GM23248 (cell line): ENCODE measurements at regions not wholly inside any gene's neighbourhood (a gene's known extent, or its start where the extent isn't known, plus 50 kb on each side); places are given as distances from the start of the nearest gene placed in this dataset.
"Not testable (repeated sequence)": the region's sequence is repeated elsewhere in the genome, so short reads cannot be mapped to it uniquely, and the experiment has no call there.

Experiments
- DNase-seq: peaks from one replicate; pipeline ENCODE4 v3.0.0-alpha.2; 2015
- H2AFZ ChIP-seq: fragments of 200-600 bp; sonication (generic); 2 replicates; pipeline ENCODE4 v1.6.1; 2016; ENCODE audit warnings: antibody characterized with exemption
- H3F3A ChIP-seq: fragments of 200-600 bp; sonication (generic); 2 replicates; pipeline ENCODE4 v1.6.1; 2016; ENCODE audit warnings: mild to moderate bottlenecking, antibody characterized with exemption, mixed run types; ENCODE audit not compliant: insufficient read depth
- H3K27ac ChIP-seq: fragments of 200-600 bp; sonication (generic); 2 replicates; pipeline ENCODE4 v1.5.1; 2016; ENCODE audit warnings: mild to moderate bottlenecking
- H3K27me3 ChIP-seq: fragments of 200-600 bp; sonication (generic); replicated peaks from 2 replicates; pipeline ENCODE4 v1.6.1; 2016; ENCODE audit warnings: mild to moderate bottlenecking; ENCODE audit not compliant: insufficient read depth
- H3K36me3 ChIP-seq: fragments of 200-600 bp; sonication (generic); 2 replicates; pipeline ENCODE4 v1.6.1; 2016; ENCODE audit warnings: low read depth, mild to moderate bottlenecking
- H3K4me1 ChIP-seq: fragments of 200-600 bp; sonication (generic); 2 replicates; pipeline ENCODE4 v1.6.1; 2016; ENCODE audit warnings: mild to moderate bottlenecking; ENCODE audit not compliant: insufficient read depth
- H3K4me2 ChIP-seq: fragments of 200-600 bp; sonication (generic); one replicate; pipeline ENCODE4 v1.6.1; 2016; ENCODE audit warnings: mild to moderate bottlenecking; ENCODE audit not compliant: unreplicated experiment
- H3K4me3 ChIP-seq: fragments of 200-600 bp; sonication (generic); 2 replicates; pipeline ENCODE4 v1.5.1; 2016; ENCODE audit warnings: mild to moderate bottlenecking
- H3K79me2 ChIP-seq: fragments of 200-600 bp; sonication (generic); 2 replicates; pipeline ENCODE4 v1.6.1; 2016; ENCODE audit warnings: mild to moderate bottlenecking; ENCODE audit not compliant: insufficient read depth
- H3K9ac ChIP-seq: fragments of 200-600 bp; sonication (generic); 2 replicates; pipeline ENCODE4 v1.6.1; 2016; ENCODE audit warnings: mild to moderate bottlenecking
- H3K9me2 ChIP-seq: fragments of 200-600 bp; sonication (generic); 2 replicates; pipeline ENCODE4 v1.6.1; 2016; ENCODE audit warnings: mixed run types, mild to moderate bottlenecking, moderate library complexity; ENCODE audit not compliant: insufficient read depth
- H3K9me3 ChIP-seq: fragments of 200-600 bp; sonication (generic); one replicate; pipeline ENCODE4 v1.6.1; 2017; ENCODE audit warnings: low read depth
- H4K20me1 ChIP-seq: fragments of 200-600 bp; sonication (generic); 2 replicates; pipeline ENCODE4 v1.6.0; 2016; ENCODE audit not compliant: insufficient read depth
- EZH2 ChIP-seq: fragments of 200-600 bp; sonication (generic); IDR thresholded peaks from 2 replicates; pipeline ENCODE4 v1.6.1; 2018; ENCODE audit warnings: antibody characterized with exemption, mild to moderate bottlenecking; ENCODE audit not compliant: insufficient read depth, poor library complexity, severe bottlenecking
- EZH2phosphoT487 ChIP-seq: fragments of 200-600 bp; sonication (generic); IDR thresholded peaks from 2 replicates; pipeline ENCODE4 v1.6.1; 2018; ENCODE audit warnings: antibody characterized with exemption, moderate library complexity, mild to moderate bottlenecking, low read depth; ENCODE audit not compliant: insufficient read depth
- WGBS, 2 experiments: methylation state at CpG; one replicate each; pipeline ENCODE4 v1.1.6; 2015 to 2017; ENCODE audit warnings: low lambda C conversion rate in 2 of 2, low coverage in 1 of 2; ENCODE audit errors: missing lambda C conversion rate in 2 of 2; 5-methylcytosine and 5-hydroxymethylcytosine counted together
- in situ Hi-C: fragments of 300-500 bp; cut with MboI; formaldehyde crosslinking; loops from 2 replicates; pipeline ENCODE4 v1.15.0; 2020

- H3K36me3 ChIP-seq: no peaks in the 10 kb centered on the region
- H3K79me2 ChIP-seq: no peaks in the 10 kb centered on the region
Measured at GRCh38 chr10:28180654-28181053, 122.2 kb downstream of the MPP7 start.

GRCh38 chr10:28179743-28180099, 123.1 kb downstream of the MPP7 start:
- no peak overlapping the region for H3K4me3 ChIP-seq
- no peak for DNase-seq
- H3K27me3 ChIP-seq: no peaks in the 10 kb centered on the region
- peak overlapping the region; percentile 14 for H3K4me2 ChIP-seq
- H4K20me1 ChIP-seq: no peaks in the 10 kb centered on the region
- no peak overlapping the region for H3K27ac ChIP-seq
- peaks cover 12% of the 10 kb centered on the region for H3K4me1 ChIP-seq
- no peaks in the 10 kb centered on the region for H3K9me2 ChIP-seq
- in situ Hi-C loops: no loop called here
- no peaks in the 10 kb centered on the region for H3K36me3 ChIP-seq
- no peak for TF ChIP-seq EZH2phosphoT487
- TF ChIP-seq EZH2: no peak
- H2AFZ ChIP-seq: no peak overlapping the region
- no peaks in the 10 kb centered on the region for H3K9me3 ChIP-seq
- no peak overlapping the region for H3K9ac ChIP-seq
- H3F3A ChIP-seq: no peaks in the 10 kb centered on the region
- no peaks in the 10 kb centered on the region for H3K79me2 ChIP-seq

More at GRCh38 chr10:28180654-28181053, 122.2 kb downstream of the MPP7 start:
- Histone ChIP-seq H3K9me2 (no peaks in the 10 kb centered on the region), H3K4me1 (peaks cover 12% of the 10 kb centered on the region), H3K27ac (no peak overlapping the region), H3K27me3 (no peaks in the 10 kb centered on the region), H3K4me2 (no peak overlapping the region), H2AFZ (no peak overlapping the region), H3K4me3 (no peak overlapping the region), H3K9ac (no peak overlapping the region), H4K20me1 (no peaks in the 10 kb centered on the region), H3K9me3 (no peaks in the 10 kb centered on the region), H3F3A (no peaks in the 10 kb centered on the region)
- no peak for TF ChIP-seq EZH2
- no peak for TF ChIP-seq EZH2phosphoT487
- peak; percentile 23 for DNase-seq
- in situ Hi-C loops: no loop called here
- WGBS, 2 experiments: 68 to 73% methylated on average over 4 of the region's 4 CpGs

GRCh38 chr10:28179006-28179742, 123.7 kb downstream of the MPP7 start:
- TF ChIP-seq EZH2 (no peak), EZH2phosphoT487 (no peak)
- Histone ChIP-seq H3K4me3 (no peak overlapping the region), H3K79me2 (no peaks in the 10 kb centered on the region), H3K4me2 (peak overlapping the region; percentile 66), H4K20me1 (no peaks in the 10 kb centered on the region), H3K27ac (no peak overlapping the region), H3F3A (no peaks in the 10 kb centered on the region), H3K27me3 (no peaks in the 10 kb centered on the region), H3K9me2 (no peaks in the 10 kb centered on the region), H3K9me3 (no peaks in the 10 kb centered on the region), H2AFZ (peak overlapping the region; percentile 84), H3K9ac (no peak overlapping the region), H3K36me3 (no peaks in the 10 kb centered on the region), H3K4me1 (peaks cover 12% of the 10 kb centered on the region)
- DNase-seq: peak; percentile 66
- 16% methylated on average over 4 of the region's 4 CpGs for WGBS, 2 experiments
- in situ Hi-C loops: no loop called here

GRCh38 chr10:28177944-28178637, 124.8 kb downstream of the MPP7 start:
- in situ Hi-C loops: no loop called here
- DNase-seq: peak; percentile 45

GRCh38 chr10:28176498-28176897, 126.4 kb downstream of the MPP7 start:
- H2AFZ ChIP-seq, H3K4me3 ChIP-seq, H3K9me2 ChIP-seq, in situ Hi-C loops, H3K9ac ChIP-seq, H3K4me2 ChIP-seq, H3K27me3 ChIP-seq, H3K79me2 ChIP-seq, H3K36me3 ChIP-seq, H3K9me3 ChIP-seq, H3F3A ChIP-seq, H4K20me1 ChIP-seq, DNase-seq, H3K27ac ChIP-seq: not testable (repeated sequence)
- peaks cover 12% of the 10 kb centered on the region for H3K4me1 ChIP-seq
- 94 to 97% methylated on average over 4 of the region's 4 CpGs for WGBS, 2 experiments

More at GRCh38 chr10:28177944-28178637, 124.8 kb downstream of the MPP7 start:
- Histone ChIP-seq H3K9me3 (no peaks in the 10 kb centered on the region), H3K36me3 (no peaks in the 10 kb centered on the region), H3F3A (no peaks in the 10 kb centered on the region), H3K27ac (no peak overlapping the region), H3K4me2 (peak overlapping the region; percentile 66), H3K9me2 (no peaks in the 10 kb centered on the region), H3K9ac (0 out of 2 replicates have a peak overlapping the region, but pooled peaks have one; percentile 25), H2AFZ (peak overlapping the region; percentile 84), H3K4me3 (peak overlapping the region; percentile 50), H3K27me3 (no peaks in the 10 kb centered on the region), H4K20me1 (no peaks in the 10 kb centered on the region), H3K79me2 (no peaks in the 10 kb centered on the region), H3K4me1 (peaks cover 12% of the 10 kb centered on the region)
- no peak for TF ChIP-seq EZH2phosphoT487
- no peak for TF ChIP-seq EZH2
- 90 to 97% methylated on average over 4 of the region's 4 CpGs for WGBS, 2 experiments
